Stimulated activated CD8-positive, alpha-beta memory T cell treated with anti-CD3 and anti-CD28 coated beads, Interleukin-2, amount 100 ng/mL, for 48 hours (primary cell): ENCODE measurements at regions not wholly inside any gene's neighbourhood (a gene's known extent, or its start where the extent isn't known, plus 50 kb on each side); places are given as distances from the start of the nearest gene placed in this dataset.
"Not testable (repeated sequence)": the region's sequence is repeated elsewhere in the genome, so short reads cannot be mapped to it uniquely, and the experiment has no call there.

Source experiments
- DNase-seq, 2 donors: peaks; one replicate each; pipeline ENCODE4 v3.0.0-alpha.2; 2020; ENCODE audit warnings: low read depth in 2 of 2

DNA sequence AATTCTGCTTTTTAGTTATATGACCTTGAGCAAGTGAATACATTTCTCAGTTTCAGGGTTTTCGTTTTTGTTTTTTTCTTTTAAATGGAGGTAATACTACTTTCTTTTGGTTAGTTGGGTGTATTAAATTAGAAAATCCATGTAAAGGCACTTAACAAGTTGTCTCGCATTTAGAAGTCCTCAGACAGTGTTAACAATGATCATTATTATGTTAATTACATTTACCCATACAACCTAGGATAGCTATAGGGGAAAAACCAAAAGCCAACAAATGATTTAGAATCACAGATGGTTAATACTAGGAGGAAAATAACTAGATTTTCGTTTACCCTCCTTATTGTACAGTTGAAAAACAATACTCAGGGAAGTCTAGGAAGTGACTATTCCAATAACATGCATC lies 972.2 kb upstream of the WWC1 start:
- no peak for DNase-seq

DNA sequence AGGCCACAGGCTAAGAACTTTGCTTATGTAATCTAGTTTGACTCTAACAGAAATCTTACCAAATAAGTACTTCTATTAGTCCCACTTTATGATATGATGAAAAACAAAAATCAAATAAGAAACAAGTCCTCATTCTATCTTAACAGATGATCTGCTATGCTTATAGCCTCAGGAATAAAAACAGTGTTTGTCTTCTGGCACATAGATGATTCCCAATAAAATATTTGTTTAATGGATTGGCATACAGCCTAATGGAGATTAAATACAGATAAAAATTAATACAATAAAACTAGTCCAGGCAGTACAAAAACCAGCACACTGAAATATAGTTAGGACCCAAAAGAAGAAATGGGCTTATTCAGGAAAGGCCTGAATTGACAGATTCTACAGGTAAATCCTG lies 971.4 kb upstream of the WWC1 start:
- DNase-seq: no peak

DNA sequence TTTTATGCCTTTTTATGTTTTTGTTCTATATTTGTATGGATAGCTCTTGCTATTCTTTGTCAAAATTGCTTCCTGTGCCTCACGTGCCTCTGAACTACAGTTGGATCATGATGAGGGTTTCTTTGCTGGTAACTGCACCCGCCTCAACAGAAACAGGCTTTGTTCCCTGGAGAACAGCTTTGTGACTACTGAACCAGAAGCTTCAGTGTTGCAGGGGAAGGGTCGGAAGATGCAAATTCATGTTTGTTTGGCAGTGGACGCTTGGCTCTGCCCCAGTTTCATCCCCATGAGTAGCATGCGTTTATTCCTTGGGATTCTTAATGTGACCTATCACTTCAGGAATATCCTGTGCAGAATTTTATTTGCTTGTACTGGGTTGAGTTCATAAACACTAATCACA lies 959.1 kb upstream of the WWC1 start:
- DNase-seq: no peak

DNA sequence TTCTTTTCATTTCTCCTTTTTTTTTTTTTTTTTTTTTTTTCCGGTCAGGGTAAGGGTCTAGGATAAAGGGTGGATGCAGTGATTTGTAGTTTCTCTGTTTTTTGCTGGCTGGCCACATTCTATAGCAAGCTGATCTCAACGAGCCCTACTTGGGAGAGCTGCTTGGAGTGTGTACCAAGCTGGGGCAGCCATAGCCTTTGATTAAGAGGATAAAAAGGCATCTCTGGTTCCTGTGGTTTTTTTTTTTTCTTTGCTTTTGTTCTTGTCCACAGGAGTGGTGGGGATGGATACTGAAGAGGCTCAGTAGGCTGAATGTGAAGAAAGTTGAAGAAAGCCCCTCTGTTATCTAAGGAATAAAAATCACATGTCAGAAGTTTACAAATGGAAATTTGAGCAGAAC lies 955.3 kb upstream of the WWC1 start:
- DNase-seq: no peak

DNA sequence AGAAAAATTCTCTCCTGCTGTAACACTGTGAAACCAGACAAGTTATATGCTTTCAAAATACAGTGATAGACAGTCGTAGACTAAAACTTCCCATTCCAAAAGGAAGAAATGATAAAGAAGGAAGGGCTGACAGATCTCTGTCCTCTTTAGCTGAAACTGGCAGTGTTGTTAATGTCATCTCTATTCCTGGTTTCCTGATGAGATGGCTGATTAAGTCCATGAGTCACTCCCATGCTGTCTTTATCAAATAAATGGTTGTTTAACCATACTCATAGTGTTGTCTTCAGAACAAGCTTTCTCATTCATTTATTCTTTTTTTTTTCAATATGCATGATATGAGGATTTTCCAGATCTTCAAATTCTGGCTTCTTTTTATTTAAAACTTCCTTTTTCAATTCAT lies 952.2 kb upstream of the WWC1 start:
- DNase-seq: no peak

DNA sequence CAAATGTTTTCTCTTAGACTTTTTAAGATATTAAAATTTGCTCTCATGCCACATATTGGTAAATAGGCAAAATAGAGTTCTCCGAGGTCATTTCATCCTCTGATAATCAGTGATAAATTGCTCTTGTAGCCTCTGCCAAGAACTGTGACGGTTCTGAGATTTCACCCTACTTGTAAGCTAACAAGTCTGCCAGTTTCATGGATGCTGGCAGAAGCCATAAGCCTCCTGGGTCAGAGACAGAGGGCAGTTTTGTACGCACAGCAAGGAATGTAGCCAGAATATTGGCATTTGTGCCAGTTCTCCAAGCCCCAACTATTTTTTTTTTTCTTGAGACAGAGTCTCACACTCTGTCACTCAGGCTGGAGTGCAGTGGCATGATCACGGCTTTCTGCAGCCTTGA lies 945.0 kb upstream of the WWC1 start:
- DNase-seq: no peak

DNA sequence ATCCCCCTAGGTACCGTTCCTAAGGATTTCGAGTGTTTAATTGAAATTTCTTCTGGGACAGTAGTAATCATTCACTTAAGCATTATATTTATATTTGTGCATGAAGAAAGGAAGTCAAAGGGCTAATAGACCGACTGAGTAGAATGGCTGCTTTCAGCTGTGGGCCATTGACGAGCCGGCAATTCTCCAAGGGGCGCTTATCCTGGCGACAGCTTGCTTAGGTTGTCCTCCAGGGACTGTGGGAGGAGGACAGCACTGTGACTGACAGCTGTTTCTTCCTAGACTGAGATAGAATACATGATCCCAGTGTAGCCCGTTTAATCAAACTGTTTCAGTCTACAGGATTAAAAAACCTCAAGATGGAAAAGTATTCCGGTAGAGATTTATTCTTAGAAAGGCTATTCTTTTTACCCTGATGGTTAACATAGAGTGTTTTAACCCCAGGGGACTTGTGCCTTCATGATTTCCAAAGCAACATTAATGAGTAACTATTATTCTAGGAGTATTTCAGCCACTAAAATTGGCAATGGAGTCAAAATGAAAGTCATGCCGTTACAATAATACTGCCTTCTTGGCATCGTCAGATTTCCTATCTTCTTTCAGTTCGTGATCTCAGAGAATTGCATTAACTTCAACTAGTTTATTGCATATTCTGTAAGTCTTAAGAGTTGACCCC lies 943.1 kb upstream of the WWC1 start:
- no peak for DNase-seq

DNA sequence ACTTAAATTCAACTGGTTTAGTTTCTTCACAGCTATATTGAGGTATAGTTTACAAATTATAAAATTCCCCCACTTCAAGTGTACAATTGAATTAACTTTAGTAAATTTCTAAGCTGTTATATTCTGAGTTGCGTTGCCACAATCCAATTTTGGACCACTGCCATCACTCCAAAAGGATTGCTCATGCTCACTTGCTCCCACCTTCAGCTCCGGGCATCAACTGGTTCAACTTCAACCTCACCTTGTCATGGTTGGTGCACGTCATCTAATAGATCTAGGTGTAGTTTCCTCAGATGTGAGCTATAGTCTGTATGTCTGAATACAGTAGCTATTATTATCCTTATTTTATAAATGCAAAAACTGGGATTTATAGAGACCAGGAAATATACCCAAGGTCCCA lies 942.5 kb upstream of the WWC1 start:
- no peak for DNase-seq

DNA sequence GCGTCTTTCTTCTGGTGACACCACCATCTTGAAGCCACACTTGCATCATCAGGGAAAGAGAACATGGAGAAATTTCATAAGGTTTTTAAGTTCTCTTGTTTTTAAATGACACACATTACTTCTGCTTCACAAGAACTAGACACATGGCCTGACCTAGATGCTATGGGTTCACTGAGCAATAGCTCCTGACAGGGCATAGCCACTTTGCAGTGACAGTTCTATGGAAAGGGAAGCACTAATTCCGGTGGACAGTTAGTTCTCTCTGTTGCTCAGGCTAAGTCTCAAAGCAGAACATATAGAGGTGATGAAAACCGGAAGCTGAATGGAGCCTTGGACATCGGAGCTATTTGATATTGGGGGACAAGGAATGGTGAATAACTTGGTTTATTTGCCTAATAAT lies 940.1 kb upstream of the WWC1 start:
- DNase-seq: no peak

DNA sequence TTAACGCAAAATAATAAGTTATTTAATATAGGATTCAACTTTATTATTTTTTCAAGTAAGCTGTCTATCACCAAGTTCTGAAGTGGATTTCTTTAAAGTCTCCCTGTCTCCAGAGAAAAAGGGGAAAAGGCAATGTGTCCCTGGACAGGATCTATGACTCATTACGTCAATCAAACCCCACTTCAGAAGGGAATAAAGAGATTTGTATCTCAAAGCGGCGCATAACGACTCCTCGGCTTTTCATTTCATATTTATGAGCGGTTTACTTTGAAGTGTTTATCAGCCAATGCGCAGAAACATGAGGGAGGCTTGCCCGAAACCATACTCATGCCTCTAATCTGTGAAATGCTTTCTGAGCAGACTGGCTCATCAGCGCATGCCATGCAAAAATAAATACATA lies 938.6 kb upstream of the WWC1 start:
- no peak for DNase-seq

DNA sequence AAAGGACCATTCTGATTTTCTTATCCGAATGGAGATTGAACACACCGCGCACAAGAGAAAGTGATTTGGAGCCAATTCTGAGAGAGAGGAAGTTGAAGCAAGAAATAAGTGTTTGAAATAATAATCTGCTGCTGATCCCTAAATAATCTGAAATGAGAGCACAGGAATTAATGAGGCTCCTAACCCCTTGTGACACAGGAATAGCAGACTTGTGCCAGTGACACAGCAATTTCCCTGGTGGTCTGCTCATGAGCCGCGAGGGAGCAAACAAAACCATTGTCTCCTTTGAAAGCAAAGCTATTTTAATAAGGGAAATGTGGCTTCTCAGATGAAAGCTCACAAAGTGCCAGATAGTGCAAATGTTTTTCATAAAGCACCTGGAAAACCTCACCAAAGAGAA lies 936.1 kb upstream of the WWC1 start:
- no peak for DNase-seq

DNA sequence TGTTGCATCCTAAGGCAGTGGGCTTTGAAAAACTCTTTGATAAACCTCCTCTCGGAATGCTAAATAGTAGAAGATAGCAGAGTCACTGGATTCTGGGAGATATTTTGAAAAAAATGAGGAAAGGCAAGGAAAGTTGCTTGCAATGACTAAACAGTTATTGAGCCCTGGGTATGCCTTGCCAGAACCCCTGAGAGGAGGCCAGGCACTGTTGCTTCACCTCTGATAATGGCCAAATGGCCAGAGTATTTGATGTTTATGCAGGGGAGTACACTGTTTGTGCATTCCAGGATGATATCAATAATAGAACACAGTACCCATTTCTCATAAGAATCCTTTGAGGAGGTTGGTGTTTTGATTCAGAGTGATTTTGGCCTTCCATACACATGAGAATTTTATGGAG lies 935.1 kb upstream of the WWC1 start:
- DNase-seq: no peak

DNA sequence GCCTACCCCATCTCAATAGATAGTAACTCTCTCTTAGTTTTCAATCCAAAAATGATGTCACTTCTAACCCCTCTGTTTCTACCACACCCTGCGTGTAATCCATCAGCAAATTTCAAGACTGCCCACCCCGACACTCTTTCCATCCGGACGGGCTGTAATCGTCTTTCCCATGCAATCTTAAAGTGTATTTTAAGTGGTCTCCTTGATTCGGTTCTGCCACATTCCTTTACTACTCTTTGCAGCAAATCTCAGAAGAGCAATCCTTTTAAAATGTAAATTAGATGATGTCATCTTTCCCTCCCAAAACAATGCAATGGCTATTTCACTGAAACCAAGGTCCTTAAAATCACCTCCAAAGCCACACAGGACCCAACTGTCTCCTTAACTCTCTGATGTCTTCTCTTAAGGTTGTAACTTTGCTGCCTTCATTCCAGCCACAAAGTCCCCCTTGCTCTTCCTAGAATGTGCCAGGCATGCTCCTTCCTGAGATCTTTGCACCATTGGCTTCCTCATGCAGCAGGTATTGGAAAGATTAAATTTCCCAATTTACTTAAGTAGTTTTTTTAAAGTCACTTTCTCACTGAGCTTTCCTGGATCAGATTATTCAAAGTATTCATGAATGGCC lies 932.5 kb upstream of the WWC1 start:
- DNase-seq: no peak

DNA sequence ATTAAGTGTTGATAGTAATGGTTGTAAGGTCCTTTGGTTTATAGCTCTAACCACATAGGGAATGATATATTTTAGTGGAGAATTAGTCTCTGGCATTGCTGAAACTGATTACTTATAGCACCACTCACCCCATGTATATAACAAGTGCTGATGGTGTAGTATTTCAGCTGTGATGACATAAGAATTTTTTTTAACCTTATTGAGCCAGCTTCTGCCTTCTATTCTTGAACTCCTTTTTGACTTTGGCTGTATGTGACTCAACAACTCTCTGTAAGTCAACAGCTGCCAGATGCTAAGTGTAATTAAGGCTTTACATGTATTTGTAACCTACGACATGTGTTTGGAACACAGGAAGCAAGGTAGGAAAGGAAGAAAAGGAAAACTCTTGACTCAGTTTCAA lies 929.6 kb upstream of the WWC1 start:
- no peak for DNase-seq

DNA sequence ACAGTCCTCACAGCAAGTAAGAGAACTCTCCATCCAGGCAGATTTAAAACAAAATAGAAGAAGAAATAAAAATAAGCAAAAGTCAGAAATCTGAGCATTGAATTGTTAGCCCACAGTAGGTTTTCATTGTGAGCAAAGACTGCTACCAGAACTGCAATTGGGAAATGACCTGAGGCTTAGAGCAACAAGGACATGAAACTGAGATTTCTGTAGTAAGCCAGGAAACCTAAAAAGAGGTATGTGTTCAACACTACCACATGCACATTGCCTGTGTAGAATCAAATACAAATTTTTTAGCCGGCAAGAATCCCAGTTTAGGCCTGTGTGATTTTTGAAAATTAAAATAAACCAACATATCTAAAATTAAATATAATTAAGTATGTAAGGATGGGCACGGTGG lies 928.4 kb upstream of the WWC1 start:
- DNase-seq: no peak

DNA sequence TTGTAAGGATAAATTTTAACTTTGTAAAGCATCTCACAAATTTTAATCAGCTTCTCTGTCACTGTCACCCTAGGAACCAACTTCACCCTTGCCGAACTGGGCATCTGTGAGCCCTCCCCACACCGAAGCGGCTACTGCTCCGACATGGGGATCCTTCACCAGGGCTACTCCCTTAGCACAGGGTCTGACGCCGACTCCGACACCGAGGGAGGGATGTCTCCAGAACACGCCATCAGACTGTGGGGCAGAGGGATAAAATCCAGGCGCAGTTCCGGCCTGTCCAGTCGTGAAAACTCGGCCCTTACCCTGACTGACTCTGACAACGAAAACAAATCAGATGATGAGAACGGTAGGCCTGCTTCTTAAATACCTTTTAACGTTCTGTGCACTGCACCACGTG lies 916.3 kb upstream of the WWC1 start:
- no peak for DNase-seq

DNA sequence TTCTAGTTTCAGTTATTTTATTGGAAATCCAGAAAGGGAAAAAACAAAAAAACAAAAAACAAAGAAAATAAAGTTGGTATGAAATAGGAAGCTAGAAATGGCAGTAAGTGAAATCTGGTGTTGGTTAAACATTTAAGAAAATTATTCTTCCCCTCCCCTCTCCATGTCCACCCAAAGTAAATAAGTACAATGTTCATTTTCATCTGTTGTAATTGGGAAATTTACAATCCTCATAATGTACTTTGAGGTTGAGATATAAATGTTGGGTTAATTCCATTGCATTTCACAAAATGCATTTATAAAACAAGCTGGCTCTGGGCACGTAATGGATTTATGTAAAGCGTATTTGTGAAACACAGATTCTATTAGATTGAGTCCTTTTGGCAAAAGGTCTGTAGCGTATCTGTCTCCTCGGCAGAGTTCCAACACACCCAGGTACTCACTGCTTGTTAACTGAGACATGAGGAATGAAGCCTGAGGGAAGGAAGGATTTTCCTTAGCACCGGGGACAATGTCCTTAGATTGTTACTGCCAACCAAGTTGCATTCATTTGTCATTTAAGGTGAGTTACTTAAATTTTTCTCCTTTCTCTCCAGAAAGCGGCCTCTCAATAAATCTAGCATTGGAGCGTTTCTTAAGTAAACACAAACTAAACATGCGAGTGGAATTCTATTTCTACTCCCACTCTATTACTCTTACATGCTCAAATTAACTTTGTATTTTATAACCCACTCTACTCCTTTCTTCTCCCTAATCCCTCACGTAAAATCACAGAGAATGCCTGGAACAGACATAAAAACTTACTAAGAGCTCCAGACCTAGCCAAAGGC lies 912.3 kb upstream of the WWC1 start:
- DNase-seq: no peak

DNA sequence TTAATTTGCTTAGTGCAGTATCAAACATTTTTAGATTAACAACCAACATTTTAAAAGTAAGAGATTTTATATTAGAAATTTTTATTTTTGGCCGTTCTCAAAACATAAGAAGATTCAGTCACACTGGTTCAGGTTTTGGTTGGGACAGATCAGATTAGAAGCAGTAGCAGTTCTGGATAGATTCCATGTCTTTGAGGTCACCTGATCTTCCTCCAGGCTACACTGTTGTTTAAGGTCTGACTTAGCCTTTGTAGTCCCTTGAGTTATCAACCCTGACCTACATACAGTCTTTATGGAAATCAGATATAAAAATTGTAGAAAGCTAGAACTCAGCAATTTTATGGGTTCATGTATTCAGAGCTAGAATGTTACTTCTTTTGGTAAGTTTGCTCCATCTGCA lies 910.0 kb upstream of the WWC1 start:
- no peak for DNase-seq

DNA sequence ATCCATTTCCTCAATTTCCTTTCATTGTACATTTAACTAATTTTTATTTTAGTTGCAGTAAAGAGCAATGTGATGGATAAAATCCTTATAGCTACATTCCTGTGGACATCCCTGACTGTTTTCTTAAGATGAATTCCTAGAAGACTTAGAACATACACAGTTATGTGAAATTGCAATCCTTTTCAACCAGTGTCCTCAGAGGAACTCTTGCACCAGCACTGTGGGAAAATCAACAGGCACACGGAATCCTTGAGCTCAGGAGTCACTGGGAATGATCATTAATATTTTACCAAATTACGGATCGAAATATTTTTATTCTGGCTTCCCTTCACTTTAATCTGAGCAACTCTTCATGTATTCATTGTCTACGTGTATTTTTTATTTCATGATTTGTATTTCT lies 901.9 kb upstream of the WWC1 start:
- DNase-seq: no peak

DNA sequence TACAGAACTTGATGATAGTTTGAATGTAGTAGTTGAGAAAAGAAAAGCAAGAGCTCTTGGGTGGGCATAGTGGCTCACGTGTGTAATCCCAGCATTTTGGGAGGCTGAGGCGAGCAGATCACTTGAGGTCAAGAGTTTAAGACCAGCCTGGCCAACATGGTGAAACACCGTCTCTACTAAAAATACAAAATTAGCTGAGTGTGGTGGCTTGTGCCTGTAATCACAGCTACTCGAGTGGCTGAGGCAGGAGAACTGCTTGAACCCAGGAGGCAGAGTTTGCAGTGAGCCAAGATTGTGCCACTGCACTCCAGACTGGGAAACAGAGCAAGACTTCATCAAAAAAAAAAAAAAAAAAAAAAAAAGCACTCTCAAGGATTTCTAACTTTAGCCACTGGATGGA lies 900.2 kb upstream of the WWC1 start:
- DNase-seq: not testable (repeated sequence)

DNA sequence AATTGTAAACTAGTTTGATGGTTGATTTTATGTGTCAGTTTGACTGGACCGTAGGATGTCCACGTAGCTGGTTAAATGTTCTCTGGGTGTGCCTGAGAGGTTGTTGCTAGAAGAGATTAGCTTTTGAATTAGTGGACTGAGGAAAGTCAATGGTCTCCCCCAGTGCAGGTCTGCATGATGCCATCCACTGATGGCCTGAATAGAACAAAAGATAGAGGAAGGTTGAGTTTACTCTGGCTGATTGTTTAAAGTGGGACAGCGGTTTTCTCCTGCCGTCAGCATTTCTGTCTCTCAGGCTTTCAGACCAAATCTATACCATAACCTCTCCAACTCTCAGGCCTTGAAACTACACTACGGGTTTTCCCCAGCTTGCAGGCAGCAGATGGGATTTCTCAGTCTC lies 899.2 kb upstream of the WWC1 start:
- DNase-seq: no peak

DNA sequence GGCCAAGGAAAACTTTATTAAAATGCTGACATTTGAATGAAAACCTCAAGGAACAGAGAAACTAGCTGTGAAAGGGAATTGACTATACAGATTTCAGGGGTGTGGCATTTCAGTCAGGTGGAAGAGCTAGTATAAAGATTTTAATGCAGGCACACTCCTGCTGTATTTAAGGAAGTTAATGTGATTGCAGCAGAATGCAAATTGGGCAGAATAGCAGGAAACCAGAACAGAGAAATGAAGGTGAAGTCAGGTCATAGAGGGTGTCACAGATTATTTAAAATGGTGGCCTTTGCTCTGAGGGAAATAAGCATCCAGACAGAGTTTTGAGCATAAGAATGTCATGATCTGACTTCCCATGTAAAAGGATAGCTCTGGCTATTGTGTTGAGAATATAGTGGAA lies 898.1 kb upstream of the WWC1 start:
- no peak for DNase-seq

DNA sequence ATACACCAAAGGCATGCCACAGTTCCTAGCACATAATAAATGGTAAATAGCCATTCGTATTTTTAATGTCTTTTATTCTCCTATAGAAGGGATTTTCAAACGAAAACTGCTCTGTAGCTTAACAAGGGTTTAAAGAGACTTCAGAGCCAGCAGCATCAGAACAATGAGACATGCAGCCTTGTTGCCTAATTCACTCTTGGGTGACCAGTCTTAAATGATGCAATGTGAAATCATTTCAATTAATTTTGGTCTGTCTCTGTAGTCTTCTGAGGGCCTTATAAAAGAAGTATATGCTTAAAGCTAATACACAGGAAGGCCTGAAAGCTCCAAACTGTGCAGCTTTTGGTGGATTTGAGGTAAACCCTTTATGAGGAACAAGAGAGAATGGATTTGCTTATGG lies 888.8 kb upstream of the WWC1 start:
- DNase-seq: no peak
